Stimulated activated CD8-positive, alpha-beta memory T cell treated with anti-CD3 and anti-CD28 coated beads, Interleukin-12 subunit alpha, Interleukin-12 subunit beta, amount 100 ng/mL, for 4 hours (primary cell): ENCODE measurements at regions not wholly inside any gene's neighbourhood (a gene's known extent, or its start where the extent isn't known, plus 50 kb on each side); places are given as distances from the start of the nearest gene placed in this dataset.
"Not testable (repeated sequence)": the region's sequence is repeated elsewhere in the genome, so short reads cannot be mapped to it uniquely, and the experiment has no call there.

ENCODE experiments used
- DNase-seq: peaks from one replicate; pipeline ENCODE4 v3.0.0-alpha.2; 2020; ENCODE audit warnings: low read depth

DNA sequence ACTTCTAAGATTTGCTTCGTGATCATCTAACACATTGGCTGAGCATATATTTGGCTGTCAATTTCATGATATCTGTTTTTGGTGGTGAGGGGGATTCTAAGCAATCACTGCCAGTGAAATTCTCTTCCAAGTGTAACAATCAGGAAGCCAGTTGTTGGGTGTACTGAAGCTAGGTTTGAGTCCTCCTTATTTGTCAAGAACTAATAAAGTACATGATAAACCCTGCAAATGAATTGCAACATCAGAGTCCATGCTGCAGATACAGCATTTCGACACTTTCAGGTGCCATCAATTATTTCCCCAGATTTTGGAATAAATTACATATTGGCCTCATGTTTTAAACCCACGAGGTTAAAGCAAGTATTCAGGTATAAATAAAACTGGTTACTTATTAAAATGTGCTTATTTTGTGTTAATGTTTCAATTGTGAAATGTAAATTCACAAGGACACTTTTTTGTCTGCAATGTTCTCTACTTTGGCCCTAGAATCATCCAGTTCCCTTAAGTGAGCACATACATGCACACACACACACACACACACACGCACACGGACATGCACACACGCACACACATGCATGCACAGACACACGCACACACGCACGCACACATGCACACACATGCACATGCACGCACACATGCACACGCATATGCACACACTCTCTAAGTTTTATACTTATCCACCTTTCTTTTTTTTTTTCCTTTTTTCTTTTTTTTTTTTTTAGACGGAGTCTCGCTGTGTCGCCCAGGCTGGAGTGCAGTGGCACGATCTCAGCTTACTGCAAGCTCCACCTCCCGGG, 510.2 kb upstream of the KLF6 start:
- no peak for DNase-seq

DNA sequence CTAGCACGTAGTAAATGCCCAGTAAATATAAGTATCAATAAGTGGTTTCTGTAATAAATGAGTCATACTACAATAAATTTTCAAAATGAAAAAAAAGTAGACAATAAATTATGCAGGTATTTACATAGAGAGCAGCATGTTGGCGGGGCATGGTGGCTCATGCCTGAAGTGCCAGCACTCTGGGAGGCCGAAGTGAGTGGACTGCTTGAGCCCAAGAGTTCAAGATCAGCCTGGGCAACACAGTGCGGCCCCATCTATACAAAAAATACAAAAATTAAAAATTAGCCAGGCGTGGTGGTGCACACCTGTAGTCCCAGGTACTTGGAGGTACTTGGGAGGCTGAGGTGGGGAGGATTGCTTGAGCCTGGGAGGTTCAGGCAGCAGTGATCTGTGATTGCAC, 509.3 kb upstream of the KLF6 start:
- DNase-seq = no peak

DNA sequence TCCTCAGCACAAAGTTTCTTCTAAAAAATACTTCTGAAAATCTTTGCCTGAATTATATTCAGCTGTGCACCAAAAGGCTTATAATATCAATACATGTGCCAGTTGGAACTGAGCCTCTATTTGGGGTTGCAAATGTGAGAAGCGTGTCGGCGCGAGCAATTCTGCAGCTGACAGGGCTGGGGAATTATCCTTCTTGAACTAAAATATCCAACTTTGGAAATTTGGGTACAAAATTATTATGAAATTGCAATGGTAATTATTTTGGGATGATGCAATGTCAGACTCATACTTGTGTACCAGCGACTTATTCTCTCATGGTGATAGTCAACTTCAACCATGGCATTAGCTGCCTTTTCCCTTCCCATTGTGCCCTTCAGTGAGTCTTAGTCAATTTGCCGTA, 507.0 kb upstream of the KLF6 start:
- DNase-seq = no peak

DNA sequence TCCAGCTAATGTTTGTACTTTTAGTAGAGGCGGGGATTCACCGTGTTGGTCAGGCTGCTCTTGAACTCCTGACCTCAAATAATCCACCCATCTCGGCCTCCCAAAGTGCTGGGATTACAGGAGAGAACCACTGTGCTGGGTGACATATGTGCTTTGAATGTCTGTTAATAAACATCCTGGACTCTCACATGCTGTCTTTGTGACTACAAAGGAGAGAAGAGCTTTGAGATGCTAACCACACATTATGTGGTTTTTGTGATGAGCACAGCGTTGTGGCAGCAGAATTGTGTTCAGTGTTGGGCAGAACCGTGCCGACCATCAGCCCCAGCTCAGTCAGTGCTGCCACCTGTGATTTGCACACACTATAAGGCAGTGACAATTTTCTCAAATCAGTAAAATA, 500.1 kb upstream of the KLF6 start:
- DNase-seq = no peak

DNA sequence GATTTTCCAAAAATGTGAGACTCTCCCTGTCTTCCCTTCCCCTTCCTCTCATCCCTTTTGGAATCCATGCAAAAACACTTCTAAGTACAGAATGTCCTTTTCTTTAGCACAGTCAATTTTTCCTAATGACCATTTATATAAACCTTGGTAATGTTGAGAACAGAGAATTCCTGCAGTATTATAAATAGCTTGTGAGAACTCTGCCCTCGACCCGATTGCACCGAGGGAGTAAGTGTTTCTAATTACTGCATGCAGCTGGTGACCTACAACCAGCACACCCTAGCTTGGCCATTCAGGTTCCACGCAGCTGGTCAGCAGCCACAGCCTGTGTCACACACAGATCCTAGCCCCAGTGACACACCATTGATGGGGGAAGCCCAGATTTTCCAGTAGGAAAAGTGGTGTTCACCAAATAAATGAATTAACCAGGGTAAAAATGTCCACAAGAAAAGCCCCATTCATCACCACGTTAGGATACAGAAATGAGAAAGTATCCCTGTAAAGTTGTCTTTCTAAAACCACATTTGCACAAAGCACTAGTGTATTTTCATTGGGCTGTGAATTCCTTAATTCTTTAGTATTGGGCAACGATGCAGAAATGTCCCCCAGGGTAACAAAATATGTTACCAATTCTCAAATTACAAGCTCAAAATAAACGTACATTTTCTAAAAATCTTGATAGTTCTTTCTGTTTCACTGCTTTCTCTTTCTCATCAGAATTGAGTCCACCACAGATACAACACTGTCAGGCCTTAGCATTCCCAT, 499.0 kb upstream of the KLF6 start:
- no peak for DNase-seq

DNA sequence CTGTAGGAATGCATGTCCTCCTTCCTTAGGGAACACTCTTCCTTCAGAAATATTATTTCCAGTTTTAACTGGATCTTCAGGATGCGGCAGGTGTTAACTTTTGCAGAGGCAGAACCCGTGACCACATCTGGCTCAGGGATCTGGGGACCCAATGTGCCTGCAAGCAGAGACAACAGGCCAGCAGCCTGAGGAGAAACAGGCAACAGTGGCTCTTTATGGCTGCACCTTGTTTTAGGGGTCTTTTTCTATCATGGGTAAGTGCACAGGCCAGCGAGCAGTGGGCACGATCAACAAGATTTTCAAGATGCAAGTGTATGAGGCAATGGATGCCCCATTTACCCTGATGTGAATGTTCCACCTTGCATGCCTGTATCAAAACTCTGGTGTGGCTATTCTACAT, 497.5 kb upstream of the KLF6 start:
- DNase-seq = no peak

DNA sequence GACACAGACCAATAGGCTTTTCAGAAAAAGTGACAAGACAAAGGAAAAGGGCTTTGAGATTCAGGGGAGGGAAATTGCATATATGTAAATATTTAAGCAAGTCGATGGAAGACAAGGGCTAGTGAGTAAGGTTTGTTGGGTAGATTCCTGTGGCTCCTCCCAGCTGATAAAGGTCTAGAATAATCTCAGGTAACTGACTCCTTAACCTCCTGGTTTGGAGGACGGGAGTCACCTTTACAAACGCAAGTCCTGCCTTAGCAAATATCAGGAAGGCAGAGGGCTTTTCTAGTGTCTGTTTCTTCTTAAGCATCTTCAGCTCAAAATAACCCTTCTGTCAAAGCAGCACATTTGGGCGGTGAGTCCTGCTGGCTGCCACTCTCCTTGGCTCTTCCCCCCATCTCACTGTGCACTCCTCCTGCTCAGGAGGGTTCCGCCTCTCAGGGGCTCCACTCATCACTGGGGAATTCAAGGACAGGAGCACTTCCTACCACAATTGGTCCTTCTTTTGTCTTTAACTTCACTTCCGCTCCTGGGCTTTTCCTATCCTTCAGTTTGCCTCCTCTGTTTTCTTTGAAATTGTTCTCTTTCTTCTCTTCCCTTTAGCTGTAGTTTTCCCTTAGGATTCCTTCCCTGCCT, 496.3 kb upstream of the KLF6 start:
- DNase-seq = no peak

DNA sequence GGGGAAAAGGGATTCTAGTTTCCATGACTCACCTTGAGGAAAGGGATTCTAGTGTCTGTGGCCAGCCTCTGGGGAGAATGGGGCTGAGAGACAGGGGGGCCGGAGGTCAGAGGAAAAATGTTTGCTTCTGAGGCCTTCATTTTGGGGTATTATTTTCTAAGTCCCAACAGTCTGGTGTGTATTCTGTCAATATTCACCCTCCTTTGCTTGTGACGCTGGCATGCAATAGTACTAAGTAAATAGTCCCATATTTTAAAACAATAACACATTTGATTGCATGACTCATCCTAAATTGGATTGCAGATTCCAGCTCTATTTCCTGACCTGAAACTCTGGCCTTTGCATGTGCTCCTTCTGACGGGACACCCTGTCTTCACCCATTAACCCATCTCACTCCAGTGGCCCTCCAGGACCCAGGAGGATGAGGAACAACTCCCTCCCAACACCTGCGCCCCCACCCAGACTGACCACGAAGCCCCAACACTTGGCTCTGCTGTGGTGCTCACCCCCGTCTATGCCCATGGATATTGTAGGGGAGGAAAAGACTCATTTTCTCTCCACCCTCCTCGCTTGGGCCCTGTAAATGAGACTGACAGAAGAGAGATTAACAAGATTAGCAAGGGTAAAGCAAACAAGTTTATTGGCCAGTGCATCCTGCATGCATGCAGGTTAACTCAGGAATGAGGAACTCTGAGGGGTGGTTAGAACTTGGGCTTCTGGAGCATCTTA, 495.6 kb upstream of the KLF6 start:
- DNase-seq = no peak

DNA sequence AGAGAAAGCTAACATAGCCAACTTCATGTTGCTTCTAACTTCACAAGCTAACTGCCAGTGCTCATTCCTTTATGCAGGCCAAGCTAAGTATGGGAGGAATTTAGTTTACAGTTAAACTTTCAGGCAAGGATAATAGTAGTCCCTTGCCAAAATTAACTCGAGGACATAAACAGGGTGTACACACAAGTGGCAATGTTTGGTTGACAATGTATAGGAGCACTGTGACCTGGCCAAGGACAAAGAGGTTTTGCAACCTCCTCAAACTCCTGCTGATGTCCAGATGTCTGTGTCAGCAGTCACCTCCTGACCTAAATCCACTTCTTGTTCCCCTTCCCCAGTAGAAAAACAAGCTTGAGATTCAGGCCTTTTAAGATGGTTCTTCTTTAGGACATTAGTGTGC, 494.6 kb upstream of the KLF6 start:
- no peak for DNase-seq

DNA sequence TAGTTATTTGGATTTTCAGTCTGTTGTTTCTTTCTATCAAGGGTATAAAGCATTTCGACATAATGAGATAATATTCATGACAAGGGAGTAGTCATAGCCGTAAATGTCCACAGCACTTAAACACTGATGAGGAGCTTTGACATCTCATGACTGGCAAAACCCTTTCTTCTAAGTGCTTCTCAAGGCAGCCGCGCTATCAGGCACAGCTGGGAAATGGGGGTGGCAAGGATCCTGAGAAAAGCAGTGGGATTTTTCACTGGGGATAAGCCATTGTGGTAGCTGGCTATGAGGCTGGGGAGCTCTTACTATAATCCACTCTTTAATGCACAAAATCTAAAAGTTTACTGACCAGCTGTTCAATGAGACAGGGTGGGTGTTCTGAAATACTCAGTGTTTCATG, 493.2 kb upstream of the KLF6 start:
- no peak for DNase-seq

DNA sequence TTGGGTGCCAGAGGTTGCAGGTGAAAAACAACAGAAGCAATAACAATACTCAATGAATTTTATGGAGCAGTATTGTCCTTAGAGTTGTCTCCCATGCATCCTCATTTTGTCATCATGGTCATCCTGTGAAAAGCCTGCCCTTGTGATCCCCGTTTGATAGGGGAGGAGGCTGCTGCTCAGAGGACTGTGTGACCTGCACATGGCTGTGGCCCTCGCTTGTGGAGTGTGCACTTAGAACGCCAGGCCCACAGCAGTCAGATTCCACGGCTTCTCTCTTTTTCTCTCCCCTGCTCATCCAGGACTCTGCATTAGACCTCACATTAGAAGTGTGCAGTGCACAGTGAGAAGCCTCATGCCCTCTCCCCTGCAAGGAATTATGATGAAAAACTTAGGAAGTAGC, 491.1 kb upstream of the KLF6 start:
- DNase-seq = no peak

DNA sequence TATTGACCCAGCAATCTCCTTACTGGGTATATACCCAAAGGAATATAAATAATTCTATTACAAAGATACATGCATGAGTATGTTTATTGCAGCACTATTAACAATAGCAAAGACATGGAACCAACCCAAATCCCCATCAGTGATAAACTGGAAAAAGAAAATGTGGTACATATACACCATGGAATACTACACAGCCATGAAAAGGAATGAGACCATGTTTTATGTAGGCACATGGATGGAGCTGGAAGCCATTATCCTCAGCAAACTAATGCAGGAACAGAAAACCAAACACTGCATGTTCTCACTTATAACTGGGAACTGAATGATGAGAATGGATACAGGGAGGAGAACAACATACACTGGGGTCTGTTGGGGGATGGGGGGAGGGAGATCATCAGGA, 489.7 kb upstream of the KLF6 start:
- not testable (repeated sequence) for DNase-seq

DNA sequence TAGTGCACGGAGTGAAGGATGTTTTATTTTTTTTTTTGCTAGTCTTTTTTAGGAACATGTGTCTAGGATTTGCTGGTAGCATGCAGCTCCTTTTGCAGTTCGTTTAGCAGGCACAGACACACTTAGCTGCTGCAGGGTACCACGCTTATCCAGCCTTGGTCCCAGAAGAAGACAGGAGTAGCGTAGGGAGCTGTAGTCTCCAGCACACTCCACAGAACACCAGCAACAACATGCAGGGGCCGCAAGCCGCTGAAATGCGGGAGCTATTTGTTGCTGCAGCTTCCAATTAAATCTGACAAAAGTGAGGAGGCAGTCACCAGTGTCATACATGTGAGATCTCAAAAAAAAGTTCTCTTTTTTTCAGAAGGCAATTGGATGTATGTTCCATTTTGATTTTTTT, 486.2 kb upstream of the KLF6 start:
- no peak for DNase-seq

DNA sequence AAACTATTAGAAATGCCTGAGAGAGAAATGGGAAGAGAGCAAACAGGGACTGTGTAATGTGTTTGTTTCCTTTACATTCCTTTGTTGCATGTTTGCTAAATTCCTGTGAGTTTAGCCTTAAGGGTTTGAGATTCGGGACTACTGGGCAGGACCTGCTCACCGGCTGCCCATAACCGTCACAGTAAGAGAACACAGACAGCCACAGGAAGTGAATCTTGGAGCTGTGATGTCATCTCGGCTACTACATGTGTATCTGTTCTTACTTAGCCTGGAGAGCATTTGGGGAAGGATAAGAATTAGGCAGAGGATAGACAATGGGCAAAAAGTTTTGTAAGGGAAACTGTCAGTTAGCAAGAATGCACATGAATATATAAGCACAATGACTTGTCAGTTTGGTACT, 485.1 kb upstream of the KLF6 start:
- no peak for DNase-seq

DNA sequence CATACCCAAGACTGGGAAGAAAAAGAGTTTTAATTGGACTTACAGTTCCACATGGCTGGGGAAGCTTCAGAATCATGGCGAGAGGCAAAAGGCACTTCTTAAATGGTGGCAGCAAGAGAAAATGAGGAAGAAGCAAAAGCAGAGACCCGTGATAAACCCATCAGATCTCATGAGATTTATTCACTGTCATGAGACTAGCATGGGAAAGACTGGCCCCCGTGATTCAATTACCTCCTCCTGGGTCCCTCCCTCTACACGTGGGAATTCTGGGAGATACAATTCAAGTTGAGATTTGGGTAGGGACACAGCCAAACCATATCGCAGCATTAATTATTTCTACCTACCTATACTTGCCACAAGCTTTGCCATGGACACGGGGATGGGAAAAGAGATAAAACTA, 483.5 kb upstream of the KLF6 start:
- not testable (repeated sequence) for DNase-seq

DNA sequence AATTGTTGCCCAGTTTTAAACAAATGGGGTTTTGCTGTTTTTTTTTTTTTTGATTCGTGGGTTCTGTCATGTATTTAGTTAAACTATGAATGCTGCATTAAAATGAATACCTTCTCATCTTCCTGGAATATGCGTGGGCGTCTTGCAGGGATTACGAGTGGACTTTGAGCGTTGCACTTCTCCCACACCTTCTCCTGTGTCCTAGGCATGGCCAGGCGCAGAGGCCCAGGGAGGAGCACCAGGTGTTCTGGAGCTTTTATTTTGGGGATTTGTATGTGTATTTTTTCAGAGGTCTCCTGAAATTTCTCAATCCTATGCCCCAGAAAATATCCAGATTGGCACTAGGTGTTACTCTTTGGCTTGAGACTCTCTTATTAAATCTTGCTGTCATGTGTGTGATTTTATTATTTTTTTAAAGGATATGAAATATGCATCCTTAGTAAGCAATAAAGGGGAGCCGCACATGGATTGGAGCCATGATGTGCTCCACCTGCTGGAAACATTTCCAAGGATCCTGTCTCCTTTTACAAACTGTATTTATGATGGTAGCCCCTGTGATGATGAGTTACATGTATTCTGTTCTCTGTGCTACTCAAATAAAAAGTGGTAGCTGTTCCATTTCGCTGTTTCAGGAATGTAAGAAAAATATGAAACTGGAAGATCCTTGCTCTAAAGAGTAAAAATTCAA, 482.2 kb upstream of the KLF6 start:
- no peak for DNase-seq

DNA sequence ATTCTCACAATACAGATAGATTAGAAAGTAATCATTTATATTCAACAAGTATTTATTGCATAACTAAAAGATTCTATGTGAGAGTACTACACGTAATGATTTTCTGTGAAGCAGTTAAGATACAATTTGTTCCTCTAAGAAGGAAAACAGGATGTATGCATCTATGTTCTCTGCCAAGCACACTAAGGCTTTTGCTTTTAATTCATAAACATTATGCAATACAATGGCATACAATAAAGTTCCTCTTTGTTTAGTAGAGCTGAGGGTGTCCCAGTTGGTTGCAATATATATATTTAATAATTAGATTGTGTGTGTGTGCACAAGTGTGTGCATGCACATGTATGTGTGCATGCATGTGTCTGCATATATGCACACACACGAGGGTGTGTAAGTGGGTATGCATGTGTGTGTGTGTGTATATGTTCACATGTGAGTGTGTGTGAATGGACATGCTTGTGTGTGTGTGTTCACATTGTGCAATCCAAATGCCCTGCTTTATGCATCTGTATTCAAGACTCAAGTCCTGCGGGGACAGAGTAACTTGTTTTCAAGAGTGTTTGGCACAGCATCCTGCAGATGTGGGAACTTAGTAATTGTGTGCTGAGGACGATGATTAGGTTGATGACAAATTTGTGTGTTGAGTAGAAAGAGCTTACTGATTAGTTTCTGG, 481.5 kb upstream of the KLF6 start:
- no peak for DNase-seq

DNA sequence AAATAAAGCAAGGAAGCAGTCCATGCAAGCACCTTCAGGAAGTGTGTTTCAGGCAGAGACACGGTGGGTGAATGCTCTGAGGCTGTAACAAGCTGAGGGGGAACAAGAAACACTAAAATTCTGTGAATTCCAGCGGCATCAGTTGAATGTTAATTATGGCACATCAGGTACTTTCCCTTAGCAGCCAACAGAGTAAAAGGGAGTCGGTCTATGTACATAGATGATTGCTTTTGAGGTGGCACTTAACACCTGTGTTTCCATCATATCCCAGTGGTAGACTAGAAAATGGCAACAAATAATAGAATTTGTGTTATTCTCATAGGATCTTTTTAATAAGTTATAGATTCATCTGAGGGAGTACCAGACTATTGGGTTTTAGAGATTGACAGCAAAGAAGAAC, 481.0 kb upstream of the KLF6 start:
- no peak for DNase-seq

DNA sequence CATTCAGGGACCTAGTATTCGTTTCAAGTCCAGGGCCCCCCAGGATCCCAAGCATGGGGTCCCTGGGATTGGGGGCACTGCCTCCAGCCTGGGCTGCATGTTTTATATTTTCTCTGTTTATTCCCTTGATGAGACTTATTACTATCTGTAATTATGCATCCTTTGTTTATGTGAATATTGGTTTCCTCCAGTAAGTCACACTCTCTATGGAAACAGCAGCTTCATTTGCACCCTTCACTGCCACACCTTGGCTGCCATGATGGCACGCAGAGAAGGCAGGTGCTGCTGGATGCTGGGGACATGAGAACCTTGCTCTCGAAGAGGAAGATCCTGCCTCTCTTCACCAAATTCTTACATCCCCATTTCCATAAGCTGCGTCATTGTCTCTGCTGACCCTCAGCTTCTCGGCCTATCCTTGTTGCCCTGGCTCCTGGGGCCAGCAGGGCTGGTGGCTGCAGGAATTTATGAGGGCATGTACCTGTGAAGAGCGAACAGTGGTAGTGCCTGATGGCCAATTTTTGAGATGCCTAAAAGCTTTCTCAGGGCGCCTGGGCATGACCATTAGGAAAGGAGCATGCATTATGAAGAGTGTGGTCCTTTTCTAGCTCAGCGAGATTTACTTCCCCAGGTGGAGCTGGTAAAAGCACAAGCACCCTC, 479.3 kb upstream of the KLF6 start:
- DNase-seq = no peak

DNA sequence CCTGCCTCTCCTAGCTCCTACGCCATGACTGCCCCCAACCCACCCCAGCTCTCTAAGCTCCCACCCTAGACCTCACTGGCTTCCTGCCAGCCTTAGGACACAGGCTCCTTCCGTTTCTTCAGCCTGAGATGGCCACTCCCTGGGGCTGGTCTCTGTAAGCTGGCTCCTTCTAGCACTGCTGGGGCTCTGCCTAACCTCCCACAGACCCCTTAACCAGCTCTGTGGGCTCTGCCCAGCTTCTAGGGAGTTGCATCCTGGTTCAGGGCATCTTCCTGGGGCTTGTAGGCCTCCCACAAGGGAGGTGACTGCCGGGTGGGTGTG, 478.6 kb upstream of the KLF6 start:
- no peak for DNase-seq
